ENCODE measurements at regions not wholly inside any gene's neighbourhood (a gene's known extent, or its start where the extent isn't known, plus 50 kb on each side); places are given as distances from the start of the nearest gene placed in this dataset.

GRCh38 chr7:51634025-51634424 is 317.4 kb upstream of the COBL start:
- no peak overlapping the region for H3K27ac ChIP-seq (ENCODE audit: extremely low read depth, low read depth, low read length)
- no peaks in the 10 kb centered on the region for H3K36me3 ChIP-seq (ENCODE audit: control insufficient read depth in 2 of 2, insufficient read depth in 1 of 2, low read length in 2 of 2)
- TF ChIP-seq YY1 (tag by site-specific recombination; IDR thresholded peaks at IDR 0.05) (no peak), ZNF112 (tag by site-specific recombination; IDR thresholded peaks at IDR 0.05) (no peak), KLF8 (tag by site-specific recombination; IDR thresholded peaks at IDR 0.05) (no peak), ZBTB7A (tag by site-specific recombination; IDR thresholded peaks at IDR 0.05; ENCODE audit: low read depth) (no peak), ZBTB8A (tag by site-specific recombination; IDR thresholded peaks at IDR 0.05) (no peak), ZNF341 (tag by site-specific recombination; IDR thresholded peaks at IDR 0.05; ENCODE audit: low read depth) (no peak), GLIS1 (tag by site-specific recombination; IDR thresholded peaks at IDR 0.05) (no peak), ZSCAN18 (tag by site-specific recombination; IDR thresholded peaks at IDR 0.05) (no peak), ZSCAN4 (tag by site-specific recombination; IDR thresholded peaks at IDR 0.05) (no peak), ZFP41 (tag by site-specific recombination; IDR thresholded peaks at IDR 0.05; ENCODE audit: borderline replicate concordance) (no peak), ZNF157 (tag by site-specific recombination; IDR thresholded peaks at IDR 0.05) (no peak), ZNF785 (tag by site-specific recombination; IDR thresholded peaks at IDR 0.05) (no peak)
- POLR2A ChIA-PET, result no interaction called here
- peaks cover 3% of the 10 kb centered on the region; the same call in 1 of the 2 replicates for H3K4me1 ChIP-seq (ENCODE audit: control insufficient read depth, insufficient read depth, low read length)
- no peak overlapping the region for H3K4me3 ChIP-seq (ENCODE audit: low read depth, low read length)
- H3K9me3 ChIP-seq (ENCODE audit: control insufficient read depth, insufficient read depth, low read depth, low read length), result no peaks in the 10 kb centered on the region
- CTCF ChIA-PET, result no interaction called here

GRCh38 chr7:51633596-51633995 is 317.0 kb upstream of the COBL start:
- ChIA-PET CTCF (no interaction called here), POLR2A (no interaction called here)
- Histone ChIP-seq H3K9me3 (ENCODE audit: control insufficient read depth, insufficient read depth, low read depth, low read length) (no peaks in the 10 kb centered on the region), H3K4me3 (ENCODE audit: low read depth, low read length) (no peak overlapping the region), H3K36me3 (ENCODE audit: control insufficient read depth in 2 of 2, insufficient read depth in 1 of 2, low read length in 2 of 2) (no peaks in the 10 kb centered on the region), H3K27ac (ENCODE audit: extremely low read depth, low read depth, low read length) (no peak overlapping the region), H3K4me1 (ENCODE audit: control insufficient read depth, insufficient read depth, low read length) (peaks cover 3% of the 10 kb centered on the region; the same call in 1 of the 2 replicates)
- no peak for TF ChIP-seq ZNF677 (tag by site-specific recombination; IDR thresholded peaks at IDR 0.05)
- no peak for TF ChIP-seq ZNF626 (tag by site-specific recombination; IDR thresholded peaks at IDR 0.05)
- no peak for TF ChIP-seq ZNF114 (tag by site-specific recombination; IDR thresholded peaks at IDR 0.05)
- no peak for TF ChIP-seq ZNF266 (tag by site-specific recombination; IDR thresholded peaks at IDR 0.05; ENCODE audit: low read depth)
- TF ChIP-seq ZNF24 (tag by site-specific recombination; IDR thresholded peaks at IDR 0.05), result no peak
- no peak for TF ChIP-seq ZNF302 (tag by site-specific recombination; IDR thresholded peaks at IDR 0.05; ENCODE audit: low read depth)

GRCh38 chr7:51633006-51633405 is 316.4 kb upstream of the COBL start:
- CTCF ChIA-PET, result no interaction called here
- H3K9me3 ChIP-seq (ENCODE audit: control insufficient read depth, insufficient read depth, low read depth, low read length), result no peaks in the 10 kb centered on the region
- no peak for TF ChIP-seq ZNF571 (tag by site-specific recombination; IDR thresholded peaks at IDR 0.05)
- TF ChIP-seq SCRT1 (tag by site-specific recombination; IDR thresholded peaks at IDR 0.05; ENCODE audit: borderline replicate concordance), result peak; percentile 63; the same call in 1 of the 2 replicates
- TF ChIP-seq SCRT2 (tag by site-specific recombination; IDR thresholded peaks at IDR 0.05), result peak; percentile 81
- H3K27ac ChIP-seq (ENCODE audit: extremely low read depth, low read depth, low read length), result no peak overlapping the region
- POLR2A ChIA-PET, result no interaction called here
- peaks cover 3% of the 10 kb centered on the region; the same call in 1 of the 2 replicates for H3K4me1 ChIP-seq (ENCODE audit: control insufficient read depth, insufficient read depth, low read length)
- H3K4me3 ChIP-seq (ENCODE audit: low read depth, low read length), result no peak overlapping the region
- no peaks in the 10 kb centered on the region for H3K36me3 ChIP-seq (ENCODE audit: control insufficient read depth in 2 of 2, insufficient read depth in 1 of 2, low read length in 2 of 2)

All from HEK293 (cell line).